ENCODE measurements at regions not wholly inside any gene's neighbourhood (a gene's known extent, or its start where the extent isn't known, plus 50 kb on each side); places are given as distances from the start of the nearest gene placed in this dataset.

DNA sequence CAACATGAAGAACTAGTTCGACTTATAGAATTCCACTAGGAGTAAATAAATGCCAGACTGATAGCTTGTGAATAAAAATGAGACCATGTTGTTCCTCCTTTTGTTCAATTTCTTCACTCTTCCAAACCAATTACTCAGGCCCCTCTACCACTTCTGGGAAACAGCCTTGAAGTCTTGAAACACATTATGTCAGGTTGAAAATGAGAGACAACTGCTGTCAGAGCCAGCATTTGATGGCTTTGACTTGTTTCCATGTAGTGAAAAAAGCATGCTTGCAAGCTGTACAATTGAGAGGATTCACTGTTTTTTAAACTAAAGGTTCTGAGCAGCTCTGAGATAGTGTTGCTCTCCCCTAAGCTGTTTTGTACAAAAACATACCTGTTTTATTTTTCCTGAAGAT is 337.1 kb upstream of the SGCD start:
- no peak for TF ChIP-seq CTCF (conservative IDR thresholded peaks at IDR 0.05 in 1 of 2, IDR thresholded peaks at IDR 0.05 in 1 of 2; ENCODE audit: extremely low read depth in 1 of 2, insufficient read depth in 1 of 2, low read depth in 1 of 2, low read length in 2 of 2)
- no peak for TF ChIP-seq EZH2 (IDR thresholded peaks at IDR 0.05; ENCODE audit: borderline replicate concordance, low read length)
